ENCODE measurements at regions not wholly inside any gene's neighbourhood (a gene's known extent, or its start where the extent isn't known, plus 50 kb on each side); places are given as distances from the start of the nearest gene placed in this dataset.

DNA sequence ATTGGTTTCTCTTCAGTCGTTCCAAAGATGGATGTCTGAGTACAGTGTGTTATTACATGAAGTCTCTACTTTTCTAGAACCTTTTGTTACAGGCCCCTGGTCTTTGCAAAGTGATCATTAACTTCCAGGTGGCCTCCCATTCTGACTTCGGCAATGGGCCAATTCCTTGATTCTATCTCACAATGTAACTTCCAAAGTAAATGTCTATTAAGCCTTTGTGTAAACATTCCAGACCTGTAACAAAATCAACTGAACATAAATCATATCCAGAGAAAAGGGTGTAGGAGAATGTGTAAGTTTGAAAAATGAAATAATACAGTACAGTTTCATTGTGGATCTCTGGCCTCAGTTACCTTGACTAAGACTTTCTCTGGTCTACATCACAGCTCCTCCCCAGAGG, 187.8 kb upstream of the JAG1 start:
- Histone ChIP-seq H3K4me2 (ENCODE audit: low read length) (no peak overlapping the region), H4K20me1 (ENCODE audit: insufficient read depth, low read length) (no peaks in the 10 kb centered on the region), H3K9me3 (ENCODE audit: insufficient read depth, low read length) (no peaks in the 10 kb centered on the region), H3K27ac (ENCODE audit: low read length) (no peak overlapping the region), H2AFZ (ENCODE audit: low read depth, low read length) (no peak overlapping the region), H3K4me3 (ENCODE audit: low read length) (no peak overlapping the region), H3K4me1 (ENCODE audit: low read length) (peaks cover 7% of the 10 kb centered on the region), H3K36me3 (replicated peaks; ENCODE audit: low read depth, low read length) (no peaks in the 10 kb centered on the region), H3K27me3 (ENCODE audit: low read depth, low read length) (peaks cover 9% of the 10 kb centered on the region; the same call in 1 of the 2 replicates), H3K9ac (ENCODE audit: low read length) (no peak overlapping the region), H3K79me2 (ENCODE audit: low read length) (no peaks in the 10 kb centered on the region)
- no peak for TF ChIP-seq EZH2phosphoT487 (IDR thresholded peaks at IDR 0.05; ENCODE audit: low read depth)
- TF ChIP-seq, protein P1, sequence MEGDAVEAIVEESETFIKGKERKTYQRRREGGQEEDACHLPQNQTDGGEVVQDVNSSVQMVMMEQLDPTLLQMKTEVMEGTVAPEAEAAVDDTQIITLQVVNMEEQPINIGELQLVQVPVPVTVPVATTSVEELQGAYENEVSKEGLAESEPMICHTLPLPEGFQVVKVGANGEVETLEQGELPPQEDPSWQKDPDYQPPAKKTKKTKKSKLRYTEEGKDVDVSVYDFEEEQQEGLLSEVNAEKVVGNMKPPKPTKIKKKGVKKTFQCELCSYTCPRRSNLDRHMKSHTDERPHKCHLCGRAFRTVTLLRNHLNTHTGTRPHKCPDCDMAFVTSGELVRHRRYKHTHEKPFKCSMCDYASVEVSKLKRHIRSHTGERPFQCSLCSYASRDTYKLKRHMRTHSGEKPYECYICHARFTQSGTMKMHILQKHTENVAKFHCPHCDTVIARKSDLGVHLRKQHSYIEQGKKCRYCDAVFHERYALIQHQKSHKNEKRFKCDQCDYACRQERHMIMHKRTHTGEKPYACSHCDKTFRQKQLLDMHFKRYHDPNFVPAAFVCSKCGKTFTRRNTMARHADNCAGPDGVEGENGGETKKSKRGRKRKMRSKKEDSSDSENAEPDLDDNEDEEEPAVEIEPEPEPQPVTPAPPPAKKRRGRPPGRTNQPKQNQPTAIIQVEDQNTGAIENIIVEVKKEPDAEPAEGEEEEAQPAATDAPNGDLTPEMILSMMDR (IDR thresholded peaks at IDR 0.05; ENCODE audit: low read depth, low read length) = no peak

DNA sequence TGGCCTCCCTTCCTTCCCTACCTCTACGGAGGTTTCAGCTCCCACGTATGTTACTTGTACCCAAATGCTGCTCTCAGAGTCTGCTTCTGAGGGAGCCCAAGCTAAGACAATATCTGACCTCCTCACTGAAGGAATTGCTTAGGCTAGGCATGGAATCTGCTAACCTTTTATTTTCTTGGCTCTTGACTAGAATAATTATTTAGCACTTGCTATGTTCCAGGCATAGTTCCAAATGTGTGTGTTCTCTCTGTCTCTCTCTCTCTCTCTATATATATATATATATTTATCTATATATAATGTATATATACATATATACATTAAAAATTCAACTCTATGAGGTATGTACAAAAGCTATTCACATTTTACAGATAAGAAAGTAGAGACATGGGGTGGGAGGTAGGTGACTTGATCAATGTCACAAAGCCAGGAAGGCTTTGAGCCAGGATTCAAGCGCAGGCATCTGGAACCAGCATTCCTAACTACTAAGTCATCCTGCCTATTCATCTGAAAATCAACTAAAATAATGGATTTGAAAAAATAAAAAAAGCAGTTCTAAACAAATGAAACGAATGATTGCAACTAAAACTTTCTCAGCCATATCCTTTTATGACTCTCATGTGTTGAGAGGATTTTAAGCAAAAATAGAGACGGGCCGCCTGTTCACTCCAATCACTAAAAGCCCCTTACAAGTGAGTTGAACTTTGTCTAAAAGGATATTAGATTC, 189.7 kb upstream of the JAG1 start:
- no peaks in the 10 kb centered on the region for H4K20me1 ChIP-seq (ENCODE audit: insufficient read depth, low read length)
- H2AFZ ChIP-seq (ENCODE audit: low read depth, low read length) = no peak overlapping the region
- H3K9me3 ChIP-seq (ENCODE audit: insufficient read depth, low read length) = no peaks in the 10 kb centered on the region
- H3K9ac ChIP-seq (ENCODE audit: low read length) = no peak overlapping the region
- H3K4me3 ChIP-seq (ENCODE audit: low read length) = no peak overlapping the region
- no peaks in the 10 kb centered on the region for H3K79me2 ChIP-seq (ENCODE audit: low read length)
- H3K4me2 ChIP-seq (ENCODE audit: low read length) = no peak overlapping the region
- H3K27me3 ChIP-seq (ENCODE audit: low read depth, low read length) = peaks cover 12% of the 10 kb centered on the region; the same call in 1 of the 2 replicates
- peaks cover 7% of the 10 kb centered on the region for H3K4me1 ChIP-seq (ENCODE audit: low read length)
- no peak for TF ChIP-seq EZH2phosphoT487 (IDR thresholded peaks at IDR 0.05; ENCODE audit: low read depth)
- TF ChIP-seq, protein P1 (IDR thresholded peaks at IDR 0.05; ENCODE audit: low read depth, low read length) = no peak
- no peak overlapping the region for H3K27ac ChIP-seq (ENCODE audit: low read length)
- no peaks in the 10 kb centered on the region for H3K36me3 ChIP-seq (replicated peaks; ENCODE audit: low read depth, low read length)

DNA sequence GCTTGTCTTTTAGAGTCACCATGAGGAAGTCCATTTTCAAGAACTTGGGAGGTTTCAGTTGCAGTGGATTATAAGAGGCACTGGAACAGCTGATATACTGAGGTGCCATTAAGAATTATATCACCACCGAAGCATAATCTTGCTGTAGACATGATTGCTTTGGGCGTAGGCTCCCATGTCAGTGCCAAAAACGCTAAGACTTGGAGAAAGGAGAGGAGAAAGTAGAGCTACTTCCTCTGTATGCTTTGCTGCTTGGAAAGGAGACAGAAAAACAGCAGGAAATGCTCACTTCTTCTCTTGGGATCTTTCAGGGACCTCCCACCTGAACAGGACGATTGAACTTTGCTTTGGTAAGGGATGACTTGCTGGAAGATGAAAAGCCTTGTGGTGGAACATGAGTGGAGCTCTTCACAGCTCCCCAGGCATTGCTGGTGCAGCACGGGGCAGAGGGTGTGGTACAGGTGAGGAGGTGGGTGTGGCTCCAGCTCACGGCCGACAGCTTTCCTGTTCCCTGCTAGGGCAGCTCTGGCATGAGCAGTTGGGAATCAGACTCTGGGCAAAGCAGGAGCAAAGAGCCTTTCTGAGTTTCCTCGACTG, 190.4 kb upstream of the JAG1 start:
- no peaks in the 10 kb centered on the region for H3K36me3 ChIP-seq (replicated peaks; ENCODE audit: low read depth, low read length)
- H3K4me3 ChIP-seq (ENCODE audit: low read length) = no peak overlapping the region
- H3K27me3 ChIP-seq (ENCODE audit: low read depth, low read length) = peaks cover 12% of the 10 kb centered on the region; the same call in 1 of the 2 replicates
- H3K9ac ChIP-seq (ENCODE audit: low read length) = no peak overlapping the region
- no peak overlapping the region for H3K27ac ChIP-seq (ENCODE audit: low read length)
- H3K79me2 ChIP-seq (ENCODE audit: low read length) = no peaks in the 10 kb centered on the region
- no peak overlapping the region for H2AFZ ChIP-seq (ENCODE audit: low read depth, low read length)
- H4K20me1 ChIP-seq (ENCODE audit: insufficient read depth, low read length) = no peaks in the 10 kb centered on the region
- H3K9me3 ChIP-seq (ENCODE audit: insufficient read depth, low read length) = no peaks in the 10 kb centered on the region
- H3K4me1 ChIP-seq (ENCODE audit: low read length) = peaks cover 7% of the 10 kb centered on the region
- TF ChIP-seq, protein P1 (IDR thresholded peaks at IDR 0.05; ENCODE audit: low read depth, low read length) = no peak
- no peak for TF ChIP-seq EZH2phosphoT487 (IDR thresholded peaks at IDR 0.05; ENCODE audit: low read depth)
- H3K4me2 ChIP-seq (ENCODE audit: low read length) = no peak overlapping the region

DNA sequence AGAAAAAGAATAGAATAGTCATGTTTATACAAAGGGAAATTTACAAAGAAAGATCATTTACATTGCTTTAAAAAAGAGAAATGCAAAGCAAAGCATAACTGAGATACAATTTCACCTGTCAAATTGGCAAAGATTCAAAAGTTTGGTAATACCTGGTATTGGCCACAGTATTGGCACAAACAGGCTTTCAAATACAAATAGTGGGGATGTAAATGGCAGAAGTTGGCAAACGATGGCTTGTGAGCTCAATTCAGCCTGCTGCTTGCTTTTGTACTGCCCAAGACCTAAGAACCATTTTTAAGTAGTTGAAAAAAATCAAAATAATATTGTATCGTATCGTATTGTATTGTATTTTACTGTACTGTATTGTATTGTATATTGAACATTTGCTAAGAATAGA, 194.5 kb upstream of the JAG1 start:
- no peaks in the 10 kb centered on the region for H3K9me3 ChIP-seq (ENCODE audit: insufficient read depth, low read length)
- no peak overlapping the region for H3K9ac ChIP-seq (ENCODE audit: low read length)
- no peak overlapping the region for H3K27ac ChIP-seq (ENCODE audit: low read length)
- H3K4me1 ChIP-seq (ENCODE audit: low read length) = no peaks in the 10 kb centered on the region
- H3K79me2 ChIP-seq (ENCODE audit: low read length) = no peaks in the 10 kb centered on the region
- H3K27me3 ChIP-seq (ENCODE audit: low read depth, low read length) = peaks cover 3% of the 10 kb centered on the region; the same call in 1 of the 2 replicates
- no peak overlapping the region for H3K4me3 ChIP-seq (ENCODE audit: low read length)
- no peaks in the 10 kb centered on the region for H3K36me3 ChIP-seq (replicated peaks; ENCODE audit: low read depth, low read length)
- no peak overlapping the region for H3K4me2 ChIP-seq (ENCODE audit: low read length)
- TF ChIP-seq EZH2phosphoT487 (IDR thresholded peaks at IDR 0.05; ENCODE audit: low read depth) = no peak
- TF ChIP-seq, protein P1 (IDR thresholded peaks at IDR 0.05; ENCODE audit: low read depth, low read length) = no peak
- no peak overlapping the region for H2AFZ ChIP-seq (ENCODE audit: low read depth, low read length)
- no peaks in the 10 kb centered on the region for H4K20me1 ChIP-seq (ENCODE audit: insufficient read depth, low read length)

All from OCI-LY3 (cell line).